SH-SY5Y (cell line): ENCODE measurements at regions not wholly inside any gene's neighbourhood (a gene's known extent, or its start where the extent isn't known, plus 50 kb on each side); places are given as distances from the start of the nearest gene placed in this dataset.

Experiments used
- GATA2 ChIP-seq: IDR thresholded peaks from 2 replicates; pipeline ENCODE4 v1.6.1; 2011; ENCODE audit warnings: mild to moderate bottlenecking, low read depth, low read length
- GATA3 ChIP-seq: IDR thresholded peaks from 2 replicates; pipeline ENCODE4 v1.6.1; 2011; ENCODE audit warnings: low read depth, mild to moderate bottlenecking, low read length, moderate library complexity

DNA sequence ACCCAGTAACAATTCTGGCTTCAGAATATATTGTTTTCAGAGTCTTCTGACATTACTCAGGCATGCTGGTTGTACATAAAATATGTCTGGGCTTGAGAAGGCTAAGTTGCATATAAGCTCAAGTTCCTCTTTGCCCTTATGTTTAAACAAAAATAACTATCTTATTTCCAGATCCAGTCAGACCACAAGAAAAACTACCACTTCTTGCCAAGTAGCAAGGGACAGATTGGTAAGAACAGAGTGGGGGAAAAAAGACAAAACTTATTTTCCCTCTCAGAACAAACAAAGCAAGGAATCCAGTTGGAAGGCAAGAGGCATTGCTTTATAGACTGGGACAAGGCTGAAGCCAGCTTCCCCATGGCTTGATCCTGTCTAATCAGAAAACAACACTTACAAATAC lies 1036.7 kb upstream of the CELF4 start:
- TF ChIP-seq GATA2: no peak
- TF ChIP-seq GATA3: no peak

DNA sequence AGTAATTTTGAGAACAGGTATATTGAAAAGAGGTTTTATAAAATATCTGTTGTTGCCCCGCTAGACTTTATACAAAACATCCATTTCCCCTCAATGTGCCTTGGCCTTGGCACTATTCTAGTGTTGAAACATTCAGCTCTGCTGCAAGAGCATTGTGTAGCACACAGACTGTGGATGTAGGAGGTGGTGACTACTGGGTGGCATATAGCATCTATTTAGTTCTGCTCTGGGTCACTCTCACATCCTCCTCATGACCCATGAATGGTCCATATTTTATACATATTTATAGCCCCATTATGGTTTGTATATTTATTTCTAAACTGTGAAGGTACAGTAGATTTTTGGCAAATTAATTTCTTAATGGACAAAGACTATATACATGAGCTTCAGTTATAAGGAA lies 1022.0 kb upstream of the CELF4 start:
- TF ChIP-seq GATA2 (no peak), GATA3 (no peak)

DNA sequence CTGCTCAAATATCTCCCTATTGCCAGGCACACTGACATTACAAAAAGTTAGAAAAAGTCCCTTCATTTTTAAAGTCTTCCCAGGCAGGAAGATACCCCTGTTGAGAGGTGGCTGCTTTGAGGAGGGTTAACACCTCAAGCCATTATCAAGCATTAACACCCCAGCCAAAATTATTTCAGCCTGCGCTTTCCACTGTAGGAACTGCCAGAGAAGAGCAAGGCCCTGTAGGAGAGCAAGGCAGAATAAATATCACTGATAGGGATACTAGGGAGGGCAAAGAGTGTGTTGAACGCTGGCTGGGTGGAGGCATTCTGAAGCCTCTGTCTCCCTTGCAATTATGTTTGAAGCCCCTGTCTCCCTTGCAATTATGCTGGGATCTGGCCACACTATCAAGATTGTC lies 1020.7 kb upstream of the CELF4 start:
- TF ChIP-seq GATA3 (no peak), GATA2 (no peak)

DNA sequence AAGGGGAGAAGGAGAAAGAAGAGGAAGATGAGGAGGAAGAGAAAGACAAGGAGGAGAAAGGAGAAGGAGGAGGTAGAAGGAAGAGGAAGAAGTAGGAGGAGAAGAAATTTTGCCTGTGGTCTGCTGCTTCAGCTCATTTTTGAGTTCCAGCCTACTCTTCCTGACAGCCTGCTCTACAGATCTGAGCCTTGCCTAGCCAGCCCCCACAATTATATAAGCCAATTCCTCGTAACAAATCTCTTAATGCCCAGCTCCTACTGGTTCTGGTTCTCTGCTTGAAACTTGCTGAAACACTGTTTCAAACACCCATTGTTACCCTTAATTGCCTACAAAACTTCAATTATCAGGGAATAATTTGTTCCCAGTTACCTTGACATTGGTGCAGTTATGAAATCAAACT lies 1014.2 kb upstream of the CELF4 start:
- no peak for TF ChIP-seq GATA3
- TF ChIP-seq GATA2: no peak

DNA sequence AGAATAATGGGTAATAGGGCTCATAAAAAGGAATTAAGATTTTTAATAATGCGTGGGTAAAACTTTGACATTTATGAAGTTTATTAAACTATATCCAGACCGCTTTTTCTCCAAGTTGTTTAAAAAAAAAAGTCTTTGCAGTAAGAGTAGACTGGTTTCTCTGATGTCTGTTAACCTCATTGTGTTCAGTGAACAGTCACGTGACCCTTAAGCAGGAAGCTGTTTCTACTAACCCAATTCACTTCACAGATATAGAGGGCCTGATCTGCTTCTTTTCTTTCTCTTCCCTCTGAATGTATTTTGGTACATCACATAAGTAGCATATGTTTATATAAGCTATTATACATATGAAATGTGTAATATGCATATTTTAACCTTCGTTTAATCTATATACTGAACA lies 1011.3 kb upstream of the CELF4 start:
- TF ChIP-seq GATA2 (no peak), GATA3 (no peak)

DNA sequence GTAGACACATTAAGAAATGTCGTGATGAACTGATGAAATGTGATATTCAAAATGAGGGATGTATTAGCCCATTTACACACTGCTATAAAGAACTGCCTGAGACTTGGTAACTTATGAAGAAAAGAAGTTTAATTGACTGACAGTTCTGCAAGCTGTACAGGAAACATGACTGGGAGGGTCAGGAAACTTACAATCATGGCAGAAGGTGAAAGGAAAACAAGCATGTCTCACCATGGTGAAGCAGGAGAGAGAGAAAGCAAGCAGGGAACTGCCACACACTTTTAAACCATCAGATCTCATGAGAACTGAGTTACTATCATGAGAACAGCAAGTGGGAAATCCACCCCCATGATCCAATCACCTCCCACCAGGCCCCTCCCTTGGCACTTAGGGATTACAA lies 1010.8 kb upstream of the CELF4 start:
- TF ChIP-seq GATA3: no peak
- no peak for TF ChIP-seq GATA2

DNA sequence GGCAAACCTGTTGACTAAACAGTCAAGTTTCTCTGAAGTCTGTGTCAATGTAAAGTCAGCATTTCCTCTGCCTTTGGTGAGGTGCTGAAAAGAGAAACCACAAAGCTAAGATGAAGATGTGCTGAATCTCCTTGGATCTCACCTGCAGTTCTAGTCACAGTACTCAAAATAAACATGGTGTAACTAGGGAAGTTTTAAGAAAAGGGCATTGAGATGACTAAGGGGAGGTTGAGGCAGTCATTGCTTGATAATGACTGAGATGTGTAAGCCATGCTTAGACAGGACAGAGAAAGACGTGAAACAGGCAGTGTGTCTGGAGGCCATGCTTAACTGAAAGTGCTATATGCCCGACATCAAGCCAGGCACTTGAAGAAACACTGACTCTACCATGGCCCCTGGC lies 1010.0 kb upstream of the CELF4 start:
- TF ChIP-seq GATA3: no peak
- TF ChIP-seq GATA2: no peak

- TF ChIP-seq GATA2: no peak
- TF ChIP-seq GATA3: no peak
Measured at GRCh38 chr18:38575023-38575422, 1009.4 kb upstream of the CELF4 start.

GRCh38 chr18:38572554-38573111 lies 1007.0 kb upstream of the CELF4 start:
- TF ChIP-seq GATA2 (no peak), GATA3 (no peak)

DNA sequence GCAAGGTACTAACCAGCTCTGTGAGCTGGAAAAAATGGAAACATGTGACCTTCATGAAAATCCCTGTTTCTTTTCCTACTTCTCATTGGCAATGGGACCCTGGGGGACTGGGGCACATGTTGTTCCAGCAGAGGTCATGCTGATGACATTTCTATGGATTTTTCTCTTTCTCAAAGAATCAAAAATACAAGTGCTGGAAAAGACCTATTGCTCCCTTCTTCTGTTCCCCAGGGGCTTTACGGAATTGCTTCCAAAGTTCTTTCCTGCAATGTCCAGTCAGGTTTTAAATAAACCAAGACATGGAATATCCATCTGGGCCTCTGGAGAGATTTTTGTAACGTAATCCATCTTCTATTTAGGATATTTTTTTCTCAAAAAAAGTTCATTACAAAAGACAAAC lies 1006.1 kb upstream of the CELF4 start:
- no peak for TF ChIP-seq GATA3
- no peak for TF ChIP-seq GATA2

DNA sequence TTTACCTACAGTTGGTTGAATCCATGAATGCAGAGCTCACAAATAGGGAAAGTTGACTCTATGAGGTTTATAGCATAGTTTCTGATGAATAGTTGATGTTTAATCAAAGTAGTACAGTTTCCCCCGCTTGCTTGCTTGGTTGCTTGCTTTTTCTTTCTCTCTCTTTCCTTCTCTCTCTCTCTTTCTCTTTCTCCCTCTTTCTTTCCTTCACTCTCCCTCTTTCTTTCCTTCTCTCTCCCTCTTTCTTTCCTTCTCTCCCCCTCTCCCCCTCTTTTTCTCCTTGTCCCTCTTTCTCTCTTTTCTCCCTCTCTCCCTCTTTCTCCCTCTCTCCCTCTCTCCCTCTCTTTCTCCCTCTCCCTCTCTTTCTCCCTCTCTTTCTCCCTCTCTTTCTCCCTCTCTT lies 999.9 kb upstream of the CELF4 start:
- TF ChIP-seq GATA3: no peak
- no peak for TF ChIP-seq GATA2

- TF ChIP-seq GATA2: no peak
- no peak for TF ChIP-seq GATA3
Measured at GRCh38 chr18:38563396-38563980, 997.9 kb upstream of the CELF4 start.

- no peak for TF ChIP-seq GATA3
- TF ChIP-seq GATA2: no peak
Measured at GRCh38 chr18:38557006-38557405, 991.4 kb upstream of the CELF4 start.

DNA sequence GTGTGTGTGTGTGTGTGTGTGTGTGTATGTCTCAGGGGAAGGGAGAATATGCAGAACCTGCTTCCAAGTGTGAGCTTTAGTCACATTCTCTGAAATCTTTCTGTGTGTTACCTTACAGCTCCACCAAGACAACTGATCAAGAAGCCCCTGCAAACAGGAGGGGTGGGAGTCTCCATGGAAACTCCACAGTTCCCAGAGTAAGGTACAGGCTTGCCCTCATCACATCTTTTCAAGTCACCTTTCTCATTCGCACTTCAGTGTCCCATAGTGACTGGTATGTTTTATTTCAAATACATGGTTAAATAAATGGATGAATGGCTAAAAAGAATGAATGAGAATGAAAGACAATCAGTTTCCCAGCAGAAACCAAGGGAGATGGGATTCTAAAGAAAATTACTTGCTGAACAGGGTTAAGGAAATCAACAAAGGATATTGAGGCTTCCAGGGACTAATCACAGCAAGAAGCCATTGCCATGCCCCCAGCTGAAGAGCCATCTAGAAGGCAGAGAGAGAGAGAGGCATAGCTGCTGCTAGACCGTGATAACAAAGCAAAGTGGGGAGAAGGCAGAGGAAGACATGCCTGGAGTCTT lies 987.2 kb upstream of the CELF4 start:
- TF ChIP-seq GATA2: no peak
- no peak for TF ChIP-seq GATA3

DNA sequence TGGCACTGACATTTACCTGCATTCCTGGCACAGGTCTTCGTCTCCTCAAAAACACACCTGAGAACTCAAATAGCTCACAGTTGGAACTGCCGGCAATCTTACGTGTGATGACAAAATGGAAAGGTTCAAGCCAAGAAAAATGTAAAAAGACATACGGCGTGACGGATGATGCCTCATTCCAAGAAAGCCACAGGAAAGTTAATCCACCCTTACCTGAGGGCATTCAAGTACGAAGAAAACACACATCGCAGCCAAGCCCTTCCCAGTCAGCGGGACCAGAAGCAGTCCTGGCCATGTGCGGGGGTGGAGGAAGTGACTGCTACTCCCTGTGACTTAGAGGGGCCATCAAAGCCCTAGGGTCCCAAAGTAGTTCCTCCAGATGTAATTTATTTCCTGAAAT lies 986.3 kb upstream of the CELF4 start:
- TF ChIP-seq GATA2: no peak
- TF ChIP-seq GATA3: no peak
